Loucy (cell line): ENCODE measurements at regions not wholly inside any gene's neighbourhood (a gene's known extent, or its start where the extent isn't known, plus 50 kb on each side); places are given as distances from the start of the nearest gene placed in this dataset.

ENCODE experiments used
- H2AFZ ChIP-seq: fragments of 200-600 bp; sonication (generic); 2 replicates; pipeline ENCODE4 v1.6.0; 2016; ENCODE audit warnings: antibody characterized with exemption, mild to moderate bottlenecking, low read length, moderate library complexity
- H3F3A ChIP-seq: fragments of 200-600 bp; 2 replicates; pipeline ENCODE4 v1.6.0; 2016; ENCODE audit warnings: antibody characterized with exemption, low read depth, mild to moderate bottlenecking
- H3K27me3 ChIP-seq: fragments of 200-600 bp; sonication (generic); 2 replicates; pipeline ENCODE4 v1.6.1; 2014; ENCODE audit warnings: low read length, mild to moderate bottlenecking; ENCODE audit not compliant: insufficient read depth, poor library complexity, severe bottlenecking
- H3K36me3 ChIP-seq: fragments of 200-600 bp; sonication (generic); 2 replicates; pipeline ENCODE4 v1.6.1; 2016; ENCODE audit warnings: low read length; ENCODE audit not compliant: insufficient read depth
- H3K4me1 ChIP-seq: fragments of 200-600 bp; sonication (generic); 2 replicates; pipeline ENCODE4 v1.5.1; 2014; ENCODE audit warnings: low read length, mild to moderate bottlenecking; ENCODE audit not compliant: insufficient read depth, poor library complexity, severe bottlenecking
- H3K4me2 ChIP-seq: fragments of 200-600 bp; sonication (generic); 2 replicates; pipeline ENCODE4 v1.6.0; 2014; ENCODE audit warnings: antibody characterized with exemption, low read length, low read depth, mild to moderate bottlenecking; ENCODE audit not compliant: poor library complexity, severe bottlenecking
- H3K4me3 ChIP-seq: fragments of 200-600 bp; sonication (generic); 2 replicates; pipeline ENCODE4 v1.5.1; 2014; ENCODE audit warnings: low read length, mild to moderate bottlenecking, mixed read lengths; ENCODE audit not compliant: poor library complexity, severe bottlenecking
- H3K79me2 ChIP-seq: fragments of 200-600 bp; sonication (generic); 2 replicates; pipeline ENCODE4 v1.6.1; 2014; ENCODE audit warnings: low read length; ENCODE audit not compliant: insufficient read depth
- H3K9ac ChIP-seq: fragments of 200-600 bp; sonication (generic); 2 replicates; pipeline ENCODE4 v1.6.0; 2014; ENCODE audit warnings: mild to moderate bottlenecking, low read depth, low read length, moderate library complexity; ENCODE audit not compliant: poor library complexity, severe bottlenecking
- H3K9me2 ChIP-seq: fragments of 200-600 bp; sonication (generic); replicated peaks from 2 replicates; pipeline ENCODE4 v1.6.1; 2016; ENCODE audit warnings: low read depth, low read length, mixed read lengths
- H3K9me3 ChIP-seq: fragments of 200-600 bp; sonication (generic); 2 replicates; pipeline ENCODE4 v1.6.1; 2014; ENCODE audit warnings: mild to moderate bottlenecking, antibody characterized with exemption, low read length, low read depth; ENCODE audit not compliant: insufficient read depth
- H4K20me1 ChIP-seq: fragments of 200-600 bp; sonication (generic); 2 replicates; pipeline ENCODE4 v1.6.0; 2014; ENCODE audit warnings: antibody characterized with exemption, low read length, mild to moderate bottlenecking; ENCODE audit not compliant: insufficient read depth, poor library complexity, severe bottlenecking
- CTCF ChIP-seq: fragments of 200-600 bp; sonication (generic); conservative IDR thresholded peaks from 2 replicates; pipeline ENCODE4 v1.5.1; 2014; ENCODE audit warnings: mild to moderate bottlenecking, antibody characterized with exemption, low read length
- EZH2phosphoT487 ChIP-seq: fragments of 200-600 bp; IDR thresholded peaks from 2 replicates; pipeline ENCODE4 v1.6.1; 2018; ENCODE audit warnings: antibody characterized with exemption, mild to moderate bottlenecking, moderate library complexity, borderline replicate concordance

GRCh38 chr6:14742680-14743079 is 503.2 kb upstream of the JARID2 start:
- Histone ChIP-seq H3K4me2 (no peak overlapping the region), H3K9me3 (no peaks in the 10 kb centered on the region), H2AFZ (no peak overlapping the region), H3K4me3 (no peak overlapping the region), H4K20me1 (no peaks in the 10 kb centered on the region), H3K79me2 (no peaks in the 10 kb centered on the region), H3K9me2 (no peaks in the 10 kb centered on the region), H3K4me1 (peaks cover 19% of the 10 kb centered on the region), H3K36me3 (no peaks in the 10 kb centered on the region), H3K27me3 (no peaks in the 10 kb centered on the region), H3F3A (no peaks in the 10 kb centered on the region), H3K9ac (no peak overlapping the region)
- TF ChIP-seq EZH2phosphoT487: no peak

- Histone ChIP-seq H2AFZ (no peak overlapping the region), H3K4me1 (peaks cover 16% of the 10 kb centered on the region), H3K4me3 (no peak overlapping the region), H3K79me2 (no peaks in the 10 kb centered on the region), H3K27me3 (no peaks in the 10 kb centered on the region), H3K36me3 (no peaks in the 10 kb centered on the region), H4K20me1 (no peaks in the 10 kb centered on the region), H3K9me3 (no peaks in the 10 kb centered on the region), H3K9ac (no peak overlapping the region), H3F3A (no peaks in the 10 kb centered on the region), H3K9me2 (no peaks in the 10 kb centered on the region), H3K4me2 (no peak overlapping the region)
- TF ChIP-seq EZH2phosphoT487 (no peak), CTCF (no peak)
These were observed 502.8 kb upstream of the JARID2 start for GRCh38 chr6:14743144-14743473.

GRCh38 chr6:14743474-14744211 is 502.2 kb upstream of the JARID2 start:
- Histone ChIP-seq H4K20me1 (no peaks in the 10 kb centered on the region), H3K9ac (no peak overlapping the region), H3K79me2 (no peaks in the 10 kb centered on the region), H3K4me3 (no peak overlapping the region), H3K4me2 (no peak overlapping the region), H3F3A (no peaks in the 10 kb centered on the region), H3K9me2 (no peaks in the 10 kb centered on the region), H3K36me3 (no peaks in the 10 kb centered on the region), H3K4me1 (peaks cover 11% of the 10 kb centered on the region), H3K27me3 (no peaks in the 10 kb centered on the region), H3K9me3 (no peaks in the 10 kb centered on the region), H2AFZ (no peak overlapping the region)
- TF ChIP-seq CTCF: no peak
- no peak for TF ChIP-seq EZH2phosphoT487

- no peak overlapping the region for H2AFZ ChIP-seq
- TF ChIP-seq EZH2phosphoT487: no peak
- TF ChIP-seq CTCF: no peak
These were observed 501.7 kb upstream of the JARID2 start for GRCh38 chr6:14744212-14744556.

More at GRCh38 chr6:14744212-14744556, 501.7 kb upstream of the JARID2 start:
- Histone ChIP-seq H3K36me3 (no peaks in the 10 kb centered on the region), H3K79me2 (no peaks in the 10 kb centered on the region), H3K4me3 (no peak overlapping the region), H3K4me2 (no peak overlapping the region), H4K20me1 (no peaks in the 10 kb centered on the region), H3K9ac (no peak overlapping the region), H3K4me1 (peaks cover 10% of the 10 kb centered on the region), H3K9me3 (no peaks in the 10 kb centered on the region), H3K9me2 (no peaks in the 10 kb centered on the region), H3K27me3 (no peaks in the 10 kb centered on the region), H3F3A (no peaks in the 10 kb centered on the region)
